ENCODE measurements at regions not wholly inside any gene's neighbourhood (a gene's known extent, or its start where the extent isn't known, plus 50 kb on each side); places are given as distances from the start of the nearest gene placed in this dataset.

DNA sequence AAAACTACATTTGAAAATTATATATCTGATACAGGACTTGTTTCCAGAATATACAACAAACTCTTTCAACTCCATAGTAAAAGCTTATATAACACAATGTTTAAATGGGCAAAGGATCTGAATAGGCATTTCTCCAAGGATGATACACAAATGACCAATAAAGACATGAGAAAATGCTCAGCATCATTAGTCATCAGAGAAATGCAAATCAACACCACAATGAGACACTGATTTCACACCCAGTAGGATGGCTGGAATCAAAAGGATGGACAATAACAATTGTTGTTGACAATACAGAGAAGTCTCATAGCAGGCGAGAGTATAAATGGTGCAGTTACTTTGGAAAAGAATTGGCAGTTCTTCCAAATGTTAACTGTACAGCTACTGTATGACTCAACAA, 394.9 kb downstream of the BCL11B start:
- Histone ChIP-seq H3K4me1 (ENCODE audit: control insufficient read depth in 5 of 5, insufficient read depth in 5 of 5, low read length in 5 of 5) (peaks cover 0 to 1% (median 0%) of the 10 kb centered on the region in 5 donors), H3K27ac (ENCODE audit: low read depth in 1 of 2, low read length in 1 of 2) (no peak overlapping the region), H3K27me3 (ENCODE audit: control insufficient read depth in 3 of 3, insufficient read depth in 3 of 3, low read length in 2 of 3) (no peaks in the 10 kb centered on the region), H3K4me3 (no peak overlapping the region), H3K36me3 (ENCODE audit: control insufficient read depth in 4 of 4, insufficient read depth in 4 of 4, low read length in 4 of 4) (no peaks in the 10 kb centered on the region), H3K9ac (ENCODE audit: insufficient read depth in 1 of 2, low read length in 2 of 2) (no peak overlapping the region), H3K9me3 (ENCODE audit: control insufficient read depth in 4 of 4, insufficient read depth in 3 of 4, low read length in 3 of 4) (peaks cover 0 to 12% (median 1%) of the 10 kb centered on the region in 4 donors)
- DNase-seq (no peak), ATAC-seq (ENCODE audit: insufficient read depth, low FRiP score) (no peak)
- TF ChIP-seq, protein P1, sequence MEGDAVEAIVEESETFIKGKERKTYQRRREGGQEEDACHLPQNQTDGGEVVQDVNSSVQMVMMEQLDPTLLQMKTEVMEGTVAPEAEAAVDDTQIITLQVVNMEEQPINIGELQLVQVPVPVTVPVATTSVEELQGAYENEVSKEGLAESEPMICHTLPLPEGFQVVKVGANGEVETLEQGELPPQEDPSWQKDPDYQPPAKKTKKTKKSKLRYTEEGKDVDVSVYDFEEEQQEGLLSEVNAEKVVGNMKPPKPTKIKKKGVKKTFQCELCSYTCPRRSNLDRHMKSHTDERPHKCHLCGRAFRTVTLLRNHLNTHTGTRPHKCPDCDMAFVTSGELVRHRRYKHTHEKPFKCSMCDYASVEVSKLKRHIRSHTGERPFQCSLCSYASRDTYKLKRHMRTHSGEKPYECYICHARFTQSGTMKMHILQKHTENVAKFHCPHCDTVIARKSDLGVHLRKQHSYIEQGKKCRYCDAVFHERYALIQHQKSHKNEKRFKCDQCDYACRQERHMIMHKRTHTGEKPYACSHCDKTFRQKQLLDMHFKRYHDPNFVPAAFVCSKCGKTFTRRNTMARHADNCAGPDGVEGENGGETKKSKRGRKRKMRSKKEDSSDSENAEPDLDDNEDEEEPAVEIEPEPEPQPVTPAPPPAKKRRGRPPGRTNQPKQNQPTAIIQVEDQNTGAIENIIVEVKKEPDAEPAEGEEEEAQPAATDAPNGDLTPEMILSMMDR (IDR thresholded peaks at IDR 0.05; ENCODE audit: control extremely low read depth, extremely low read depth): no peak
- WGBS, 2 donors: 83 to 93% methylated on average over 1 of the region's 1 CpG

DNA sequence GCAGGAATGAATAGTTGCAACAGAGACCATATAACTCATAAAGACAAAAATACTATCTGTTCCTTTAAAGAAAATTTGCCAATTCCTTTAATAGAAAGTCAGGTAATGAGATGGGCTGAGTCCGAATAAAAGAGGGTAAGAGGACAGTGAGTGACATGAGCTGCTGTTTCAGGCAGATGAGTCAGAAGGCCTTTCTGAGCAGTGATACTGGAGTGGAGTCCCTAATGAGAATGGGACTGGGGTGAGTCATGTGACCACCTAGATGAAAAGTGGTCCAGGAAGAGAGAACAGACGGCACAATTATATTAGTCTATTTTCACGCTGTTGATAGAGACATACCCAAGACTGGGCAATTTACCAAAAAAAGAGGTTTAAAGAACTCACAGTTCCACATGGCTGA, 393.7 kb downstream of the BCL11B start:
- ATAC-seq (ENCODE audit: insufficient read depth, low FRiP score) (no peak), DNase-seq (no peak)
- peaks cover 0 to 9% (median 1%) of the 10 kb centered on the region in 4 donors for H3K9me3 ChIP-seq (ENCODE audit: control insufficient read depth in 4 of 4, insufficient read depth in 3 of 4, low read length in 3 of 4)
- no peaks in the 10 kb centered on the region for H3K27me3 ChIP-seq (ENCODE audit: control insufficient read depth in 3 of 3, insufficient read depth in 3 of 3, low read length in 2 of 3)
- 80 to 95% methylated on average over 3 of the region's 3 CpGs for WGBS, 2 donors
- no peaks in the 10 kb centered on the region for H3K36me3 ChIP-seq (ENCODE audit: control insufficient read depth in 4 of 4, insufficient read depth in 4 of 4, low read length in 4 of 4)
- TF ChIP-seq, protein P1 (IDR thresholded peaks at IDR 0.05; ENCODE audit: control extremely low read depth, extremely low read depth): no peak
- no peak overlapping the region for H3K27ac ChIP-seq (ENCODE audit: low read depth in 1 of 2, low read length in 1 of 2)
- H3K9ac ChIP-seq (ENCODE audit: insufficient read depth in 1 of 2, low read length in 2 of 2): no peak overlapping the region
- no peak overlapping the region for H3K4me3 ChIP-seq
- peaks cover 0 to 1% (median 0%) of the 10 kb centered on the region in 5 donors for H3K4me1 ChIP-seq (ENCODE audit: control insufficient read depth in 5 of 5, insufficient read depth in 5 of 5, low read length in 5 of 5)

DNA sequence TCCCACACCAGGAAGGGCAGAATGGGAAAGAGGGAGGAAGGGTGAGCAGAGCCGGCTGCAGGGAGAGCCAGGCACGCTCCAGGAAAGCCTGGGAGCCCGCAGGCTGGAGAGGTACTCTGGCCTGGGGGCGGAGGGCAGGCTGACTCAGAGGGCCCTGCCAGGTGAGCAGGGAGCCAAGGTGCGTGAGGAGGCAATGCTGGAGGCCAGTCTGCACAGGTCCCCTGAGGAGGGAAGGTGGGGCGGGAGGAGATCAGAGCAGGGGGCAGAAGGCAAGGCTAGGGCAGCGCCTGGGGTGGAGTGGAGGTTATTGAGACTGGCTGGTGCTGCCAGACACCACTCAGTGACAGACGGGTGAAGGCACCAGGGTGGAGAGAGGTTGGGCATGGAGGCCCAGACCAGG, 385.0 kb downstream of the BCL11B start:
- no peak for ATAC-seq (ENCODE audit: insufficient read depth, low FRiP score)

More for the DNA sequence above, 385.0 kb downstream of the BCL11B start:
- 76 to 80% methylated on average over 8 of the region's 8 CpGs for WGBS, 2 donors
- DNase-seq: peak in 1 of 3 donors; percentile 10
- peaks cover 0 to 4% (median 0%) of the 10 kb centered on the region in 5 donors for H3K4me1 ChIP-seq (ENCODE audit: control insufficient read depth in 5 of 5, insufficient read depth in 5 of 5, low read length in 5 of 5)
- no peaks in the 10 kb centered on the region for H3K36me3 ChIP-seq (ENCODE audit: control insufficient read depth in 4 of 4, insufficient read depth in 4 of 4, low read length in 4 of 4)
- no peaks in the 10 kb centered on the region for H3K27me3 ChIP-seq (ENCODE audit: control insufficient read depth in 3 of 3, insufficient read depth in 3 of 3, low read length in 2 of 3)
- H3K4me3 ChIP-seq: no peak overlapping the region
- H3K9ac ChIP-seq (ENCODE audit: insufficient read depth in 1 of 2, low read length in 2 of 2): no peak overlapping the region
- TF ChIP-seq, protein P1 (IDR thresholded peaks at IDR 0.05; ENCODE audit: control extremely low read depth, extremely low read depth): no peak
- no peak overlapping the region for H3K27ac ChIP-seq (ENCODE audit: low read depth in 1 of 2, low read length in 1 of 2)
- H3K9me3 ChIP-seq (ENCODE audit: control insufficient read depth in 4 of 4, insufficient read depth in 3 of 4, low read length in 3 of 4): peaks cover 0 to 17% (median 0%) of the 10 kb centered on the region in 4 donors

Measured in lung (tissue), 11 donors.